ENCODE measurements at regions not wholly inside any gene's neighbourhood (a gene's known extent, or its start where the extent isn't known, plus 50 kb on each side); places are given as distances from the start of the nearest gene placed in this dataset.

GRCh38 chr5:27402828-27403227 is 364.4 kb upstream of the CDH9 start:
- peaks cover 8% of the 10 kb centered on the region for H3K4me1 ChIP-seq (ENCODE audit: low read depth, poor library complexity, severe bottlenecking)
- H2AFZ ChIP-seq (ENCODE audit: low read depth) = no peak overlapping the region
- H4K20me1 ChIP-seq (ENCODE audit: insufficient read depth) = no peaks in the 10 kb centered on the region
- TF ChIP-seq CTCF (conservative IDR thresholded peaks at IDR 0.05; ENCODE audit: low read depth, low read length) = no peak
- no peak overlapping the region for H3K27ac ChIP-seq
- no peaks in the 10 kb centered on the region; the same call in 1 of the 2 replicates for H3K36me3 ChIP-seq (ENCODE audit: insufficient read depth)
- peak overlapping the region; percentile 40; the same call in 1 of the 2 replicates for H3K4me2 ChIP-seq
- no peaks in the 10 kb centered on the region for H3K79me2 ChIP-seq (ENCODE audit: insufficient read depth, low read depth)
- H3K27me3 ChIP-seq (ENCODE audit: insufficient read depth, low read depth) = no peaks in the 10 kb centered on the region
- H3K4me3 ChIP-seq (IDR thresholded peaks at IDR 0.05; ENCODE audit: insufficient read depth, low read depth, low read length) = no peak overlapping the region
- H3K9ac ChIP-seq = no peak overlapping the region

- no peaks in the 10 kb centered on the region for H3K4me1 ChIP-seq (ENCODE audit: low read depth, poor library complexity, severe bottlenecking)
These were observed 358.6 kb upstream of the CDH9 start for GRCh38 chr5:27396998-27397397.

GRCh38 chr5:27392716-27393115 is 354.3 kb upstream of the CDH9 start:
- Histone ChIP-seq H3K4me1 (ENCODE audit: low read depth, poor library complexity, severe bottlenecking) (no peaks in the 10 kb centered on the region), H3K9ac (no peak overlapping the region), H3K4me3 (IDR thresholded peaks at IDR 0.05; ENCODE audit: insufficient read depth, low read depth, low read length) (no peak overlapping the region), H2AFZ (ENCODE audit: low read depth) (no peak overlapping the region), H3K27me3 (ENCODE audit: insufficient read depth, low read depth) (no peaks in the 10 kb centered on the region), H3K27ac (no peak overlapping the region), H3K36me3 (ENCODE audit: insufficient read depth) (no peaks in the 10 kb centered on the region), H3K79me2 (ENCODE audit: insufficient read depth, low read depth) (no peaks in the 10 kb centered on the region), H4K20me1 (ENCODE audit: insufficient read depth) (no peaks in the 10 kb centered on the region), H3K4me2 (no peak overlapping the region)
- no peak for TF ChIP-seq CTCF (conservative IDR thresholded peaks at IDR 0.05; ENCODE audit: low read depth, low read length)

More at GRCh38 chr5:27396998-27397397, 358.6 kb upstream of the CDH9 start:
- H3K4me2 ChIP-seq = no peak overlapping the region
- H3K27me3 ChIP-seq (ENCODE audit: insufficient read depth, low read depth) = no peaks in the 10 kb centered on the region
- H3K79me2 ChIP-seq (ENCODE audit: insufficient read depth, low read depth) = no peaks in the 10 kb centered on the region
- H3K4me3 ChIP-seq (IDR thresholded peaks at IDR 0.05; ENCODE audit: insufficient read depth, low read depth, low read length) = no peak overlapping the region
- TF ChIP-seq CTCF (conservative IDR thresholded peaks at IDR 0.05; ENCODE audit: low read depth, low read length) = no peak
- no peaks in the 10 kb centered on the region; the same call in 1 of the 2 replicates for H3K36me3 ChIP-seq (ENCODE audit: insufficient read depth)
- no peak overlapping the region for H3K27ac ChIP-seq
- H2AFZ ChIP-seq (ENCODE audit: low read depth) = no peak overlapping the region
- no peaks in the 10 kb centered on the region for H4K20me1 ChIP-seq (ENCODE audit: insufficient read depth)
- H3K9ac ChIP-seq = no peak overlapping the region

- Histone ChIP-seq H3K4me3 (IDR thresholded peaks at IDR 0.05; ENCODE audit: insufficient read depth, low read depth, low read length) (no peak overlapping the region), H3K79me2 (ENCODE audit: insufficient read depth, low read depth) (no peaks in the 10 kb centered on the region), H3K36me3 (ENCODE audit: insufficient read depth) (no peaks in the 10 kb centered on the region), H2AFZ (ENCODE audit: low read depth) (no peak overlapping the region), H3K4me2 (no peak overlapping the region), H3K4me1 (ENCODE audit: low read depth, poor library complexity, severe bottlenecking) (no peaks in the 10 kb centered on the region), H4K20me1 (ENCODE audit: insufficient read depth) (no peaks in the 10 kb centered on the region), H3K9ac (no peak overlapping the region), H3K27ac (no peak overlapping the region), H3K27me3 (ENCODE audit: insufficient read depth, low read depth) (no peaks in the 10 kb centered on the region)
- no peak for TF ChIP-seq CTCF (conservative IDR thresholded peaks at IDR 0.05; ENCODE audit: low read depth, low read length)
These were observed 351.3 kb upstream of the CDH9 start for GRCh38 chr5:27389696-27390095.
